Mucosa of rectum (tissue), 2 donors: ENCODE measurements at regions not wholly inside any gene's neighbourhood (a gene's known extent, or its start where the extent isn't known, plus 50 kb on each side); places are given as distances from the start of the nearest gene placed in this dataset.

Experiments used
- H3K27ac ChIP-seq, 2 donors: one replicate each; pipeline ENCODE4 v1.7.0; 2013; ENCODE audit warnings: inconsistent platforms in 2 of 2, low read depth in 2 of 2, low read length in 2 of 2
- H3K27me3 ChIP-seq, 2 donors: one replicate each; pipeline ENCODE4 v1.7.0; 2013; ENCODE audit warnings: low read length in 2 of 2; ENCODE audit not compliant: control insufficient read depth in 2 of 2, insufficient read depth in 2 of 2
- H3K36me3 ChIP-seq, 2 donors: one replicate each; pipeline ENCODE4 v1.7.0; 2013; ENCODE audit warnings: low read length in 2 of 2; ENCODE audit not compliant: control insufficient read depth in 2 of 2, insufficient read depth in 2 of 2
- H3K4me1 ChIP-seq, 2 donors: one replicate each; pipeline ENCODE4 v1.7.0; 2013; ENCODE audit warnings: low read length in 2 of 2, mild to moderate bottlenecking in 1 of 2; ENCODE audit not compliant: control insufficient read depth in 2 of 2, insufficient read depth in 2 of 2
- H3K4me3 ChIP-seq, 2 donors: one replicate each; pipeline ENCODE4 v1.7.0; 2013; ENCODE audit warnings: low read length in 2 of 2
- H3K9ac ChIP-seq, 2 donors: one replicate each; pipeline ENCODE4 v1.7.0; 2013; ENCODE audit warnings: low read length in 2 of 2, low read depth in 1 of 2, mild to moderate bottlenecking in 1 of 2
- H3K9me3 ChIP-seq, 2 donors: one replicate each; pipeline ENCODE4 v1.7.0; 2013; ENCODE audit warnings: low read length in 2 of 2; ENCODE audit not compliant: control insufficient read depth in 2 of 2
- donor health status: healthy.
- donor health status: Normal muscosa, but diverticular disease.

DNA sequence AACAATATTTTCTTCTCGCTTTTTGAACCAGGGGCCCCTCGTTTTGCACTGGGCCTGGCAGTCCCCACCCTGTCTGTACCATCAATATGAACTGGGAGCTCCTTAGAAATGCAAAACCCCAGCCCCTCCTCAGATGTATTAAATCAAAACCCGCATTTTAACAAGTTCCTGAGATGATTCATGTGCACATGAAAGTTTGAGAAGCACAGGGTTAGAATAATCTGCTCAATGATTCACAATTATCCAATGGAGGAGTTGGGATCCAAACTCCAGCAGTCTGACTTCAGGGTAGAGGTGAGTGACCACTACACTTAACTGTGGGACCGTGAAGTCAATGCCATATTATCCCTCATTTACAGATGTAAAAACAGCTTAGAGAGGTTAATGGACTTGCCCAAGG lies 256.4 kb downstream of the IGSF11 start:
- H3K9ac ChIP-seq = no peak overlapping the region
- H3K27ac ChIP-seq = no peak overlapping the region
- H3K9me3 ChIP-seq = no peaks in the 10 kb centered on the region

DNA sequence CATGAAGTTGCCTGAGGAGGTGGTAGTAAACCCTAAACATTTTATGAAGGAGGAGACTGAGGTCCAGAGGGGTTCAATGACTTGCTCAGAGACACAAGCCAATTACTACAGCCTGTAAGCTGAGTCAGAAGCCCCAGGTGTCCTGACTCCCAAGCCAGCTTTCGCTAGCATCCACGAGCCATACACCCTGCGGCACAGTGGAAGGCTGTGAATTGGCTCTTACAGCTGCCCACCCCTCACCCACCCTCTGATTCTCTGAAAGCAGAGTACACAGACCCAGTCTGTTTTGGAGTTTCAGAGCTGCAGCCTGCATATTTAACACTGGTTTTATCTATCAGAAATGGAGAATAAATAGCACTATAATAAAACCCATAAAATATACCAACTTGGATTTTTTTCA lies 253.4 kb downstream of the IGSF11 start:
- H3K9me3 ChIP-seq = no peaks in the 10 kb centered on the region

More for the DNA sequence above, 256.4 kb downstream of the IGSF11 start:
- H3K36me3 ChIP-seq = no peaks in the 10 kb centered on the region
- H3K4me1 ChIP-seq = no peaks in the 10 kb centered on the region
- H3K4me3 ChIP-seq = no peak overlapping the region
- H3K27me3 ChIP-seq = no peaks in the 10 kb centered on the region

DNA sequence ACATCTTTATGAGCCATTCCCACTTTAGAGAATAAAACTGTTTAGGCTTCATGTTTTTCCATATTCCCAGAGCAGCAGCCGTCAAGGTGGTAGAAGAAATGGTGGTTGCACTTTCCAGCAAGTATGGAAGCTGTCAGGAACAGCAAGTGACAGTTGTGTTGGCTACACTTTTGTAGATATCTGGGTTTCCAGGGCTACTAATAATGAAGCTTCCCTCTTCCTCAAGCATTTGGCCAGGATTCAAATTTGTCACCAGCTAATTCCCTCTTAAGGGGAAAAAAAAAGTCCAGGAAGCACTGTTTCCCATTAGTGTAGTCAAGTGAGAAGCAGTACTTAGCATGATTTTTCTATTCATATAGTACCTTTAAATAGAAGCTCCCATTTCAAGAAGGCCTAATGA lies 252.8 kb downstream of the IGSF11 start:
- Histone ChIP-seq H3K27me3 (no peaks in the 10 kb centered on the region), H3K4me3 (no peak overlapping the region), H3K4me1 (no peaks in the 10 kb centered on the region), H3K9me3 (no peaks in the 10 kb centered on the region), H3K36me3 (no peaks in the 10 kb centered on the region), H3K27ac (no peak overlapping the region), H3K9ac (no peak overlapping the region)

More for the DNA sequence above, 253.4 kb downstream of the IGSF11 start:
- Histone ChIP-seq H3K9ac (no peak overlapping the region), H3K27ac (no peak overlapping the region), H3K4me3 (no peak overlapping the region), H3K36me3 (no peaks in the 10 kb centered on the region), H3K4me1 (no peaks in the 10 kb centered on the region), H3K27me3 (no peaks in the 10 kb centered on the region)

DNA sequence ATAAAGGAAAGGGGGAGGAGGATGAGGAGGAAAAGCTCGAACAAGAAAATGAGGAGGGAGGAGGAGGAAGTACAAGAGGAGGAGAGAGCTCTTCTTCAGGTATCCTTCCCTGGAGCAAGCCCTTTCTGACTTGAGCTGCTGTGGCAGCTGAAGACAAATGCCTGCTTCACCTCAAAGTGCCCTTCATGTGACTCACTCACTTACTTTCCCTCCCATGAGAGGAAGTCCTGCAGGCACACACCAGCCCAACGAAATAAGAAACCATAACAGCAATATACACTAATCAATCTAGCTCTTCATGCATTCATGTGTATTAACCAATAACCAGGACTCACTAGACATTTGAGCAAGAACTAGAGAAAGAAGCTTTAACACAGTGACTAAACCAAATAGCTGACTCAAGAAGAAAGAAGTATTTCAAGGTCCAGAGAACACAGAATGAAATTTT lies 251.9 kb downstream of the IGSF11 start:
- Histone ChIP-seq H3K4me3 (no peak overlapping the region), H3K4me1 (no peaks in the 10 kb centered on the region), H3K9me3 (no peaks in the 10 kb centered on the region), H3K27me3 (no peaks in the 10 kb centered on the region), H3K27ac (no peak overlapping the region), H3K36me3 (no peaks in the 10 kb centered on the region), H3K9ac (no peak overlapping the region)

DNA sequence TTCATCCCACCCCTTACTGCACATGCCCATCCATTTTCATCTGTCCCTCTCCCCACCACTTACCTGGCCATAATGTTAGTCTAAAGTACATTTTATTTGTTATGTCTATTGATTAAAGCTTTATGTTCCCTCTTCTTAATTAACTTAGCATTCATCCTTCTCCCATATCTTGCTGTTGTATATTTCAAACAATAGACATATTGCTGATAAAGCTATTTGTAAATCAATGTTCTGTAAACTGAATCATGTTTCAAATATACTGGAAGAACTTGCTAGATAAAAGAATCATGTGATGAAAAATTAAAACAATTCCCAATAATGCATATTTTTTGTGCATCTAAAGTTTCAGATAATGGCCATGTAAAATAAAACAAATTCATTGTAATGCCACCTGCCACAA lies 249.2 kb downstream of the IGSF11 start:
- Histone ChIP-seq H3K27ac (no peak overlapping the region), H3K27me3 (no peaks in the 10 kb centered on the region), H3K9me3 (no peaks in the 10 kb centered on the region), H3K4me3 (no peak overlapping the region), H3K9ac (no peak overlapping the region), H3K4me1 (no peaks in the 10 kb centered on the region), H3K36me3 (no peaks in the 10 kb centered on the region)

DNA sequence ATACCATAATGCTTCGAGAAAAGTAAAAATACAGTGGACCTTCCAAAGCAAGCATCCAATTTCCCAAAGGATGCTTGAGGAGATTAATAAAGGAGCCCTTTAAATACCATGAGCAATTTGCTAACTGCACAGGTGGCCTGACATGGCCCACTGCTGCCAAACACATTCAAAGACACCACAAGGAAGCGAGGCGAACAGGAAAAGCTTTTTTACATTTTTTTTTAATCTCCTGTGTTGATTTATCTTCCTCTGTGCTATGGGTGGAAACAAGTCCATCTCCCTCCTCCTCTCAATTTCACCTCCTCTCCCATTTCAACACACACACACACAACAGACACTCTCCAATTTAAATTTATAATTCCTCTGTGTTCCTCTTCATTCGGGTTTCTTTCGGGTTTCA lies 243.4 kb downstream of the IGSF11 start:
- Histone ChIP-seq H3K36me3 (no peaks in the 10 kb centered on the region), H3K27me3 (no peaks in the 10 kb centered on the region), H3K9ac (no peak overlapping the region), H3K4me3 (no peak overlapping the region), H3K27ac (no peak overlapping the region), H3K4me1 (no peaks in the 10 kb centered on the region), H3K9me3 (no peaks in the 10 kb centered on the region)

DNA sequence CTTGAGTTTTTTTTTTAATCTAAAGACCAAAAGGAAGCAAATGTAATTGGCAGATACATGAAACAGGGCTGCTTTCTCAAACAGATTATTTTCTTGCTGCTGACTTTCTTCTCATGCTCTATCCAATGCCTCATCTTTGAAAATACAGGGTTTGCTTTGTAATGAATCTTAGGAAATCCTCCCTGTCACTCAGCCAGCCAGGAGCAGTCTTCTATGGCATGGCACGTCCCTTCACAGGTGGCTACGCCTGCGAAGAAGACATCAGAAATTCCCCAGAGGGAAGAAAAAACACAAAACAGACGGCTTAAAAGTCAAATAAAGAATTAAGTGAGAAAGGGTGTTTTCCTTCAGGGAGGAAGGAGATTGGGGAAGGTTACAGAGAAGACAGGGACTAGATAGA lies 242.5 kb downstream of the IGSF11 start:
- no peaks in the 10 kb centered on the region for H3K4me1 ChIP-seq
- H3K36me3 ChIP-seq = no peaks in the 10 kb centered on the region
- no peaks in the 10 kb centered on the region for H3K27me3 ChIP-seq
- H3K4me3 ChIP-seq = no peak overlapping the region
- H3K9me3 ChIP-seq = no peaks in the 10 kb centered on the region
- no peak overlapping the region for H3K9ac ChIP-seq
- H3K27ac ChIP-seq = no peak overlapping the region

DNA sequence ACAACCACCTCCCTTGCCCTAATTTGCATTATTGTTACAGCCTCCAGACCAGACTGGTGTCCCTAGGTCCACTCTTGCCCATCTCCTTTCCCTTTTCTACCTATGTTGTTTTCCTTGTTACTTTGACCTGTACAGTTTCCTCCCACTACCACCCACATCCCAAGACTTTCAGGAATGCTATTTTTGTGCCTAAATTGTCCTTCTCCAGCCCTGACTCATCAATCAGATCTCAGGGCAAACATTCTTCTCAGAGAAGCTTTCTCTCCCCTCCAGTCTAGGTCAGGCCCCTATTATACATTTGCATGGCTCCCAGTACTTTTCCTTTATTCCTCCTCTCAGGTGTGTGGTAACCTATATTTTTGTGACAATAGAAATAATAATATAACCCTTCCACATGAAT lies 241.5 kb downstream of the IGSF11 start:
- no peaks in the 10 kb centered on the region for H3K4me1 ChIP-seq
- H3K27ac ChIP-seq = no peak overlapping the region
- no peaks in the 10 kb centered on the region for H3K27me3 ChIP-seq

DNA sequence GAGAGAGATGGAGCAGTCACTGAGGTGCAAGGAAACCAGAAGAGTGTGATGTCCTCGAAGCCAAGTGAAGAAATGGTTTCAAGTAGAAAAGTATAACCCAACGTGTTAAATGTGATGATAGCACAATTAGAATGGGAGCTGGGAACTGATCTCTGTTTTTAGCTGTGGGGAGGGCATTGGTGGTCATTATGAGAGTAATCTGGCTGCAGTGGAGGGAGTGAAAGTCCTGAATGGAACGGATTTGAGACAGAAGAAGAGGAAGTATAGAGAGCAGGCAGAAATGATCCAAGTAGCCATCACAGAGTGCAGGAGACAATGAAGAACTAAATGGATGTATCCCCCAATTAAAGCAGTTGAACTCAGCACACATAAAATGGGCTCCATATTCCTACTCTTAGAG lies 235.3 kb downstream of the IGSF11 start:
- no peaks in the 10 kb centered on the region for H3K4me1 ChIP-seq
- no peak overlapping the region for H3K4me3 ChIP-seq
- no peaks in the 10 kb centered on the region for H3K9me3 ChIP-seq
- H3K36me3 ChIP-seq = no peaks in the 10 kb centered on the region
- no peaks in the 10 kb centered on the region for H3K27me3 ChIP-seq
- no peak overlapping the region for H3K27ac ChIP-seq
- H3K9ac ChIP-seq = no peak overlapping the region

More for the DNA sequence above, 241.5 kb downstream of the IGSF11 start:
- H3K36me3 ChIP-seq = no peaks in the 10 kb centered on the region
- no peak overlapping the region for H3K4me3 ChIP-seq
- no peaks in the 10 kb centered on the region for H3K9me3 ChIP-seq
- no peak overlapping the region for H3K9ac ChIP-seq

DNA sequence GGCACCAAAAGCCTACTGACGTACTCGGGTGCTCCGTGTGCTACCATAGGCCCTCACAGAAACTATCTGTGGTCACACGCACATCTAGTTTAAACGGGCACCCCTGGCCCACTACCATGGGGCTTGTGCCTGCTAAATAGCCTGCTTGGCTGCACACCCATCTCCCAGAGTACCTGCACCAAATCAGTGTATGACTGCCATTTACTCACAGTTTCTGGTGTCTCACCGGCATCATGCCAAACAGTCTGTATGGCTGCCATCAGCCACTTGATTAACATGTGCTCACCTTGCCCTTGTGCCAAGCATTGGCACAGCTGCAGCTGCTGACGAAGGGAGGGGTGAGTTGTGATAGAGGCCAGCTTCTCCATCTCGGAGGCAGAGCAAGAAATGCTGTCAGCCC lies 232.7 kb downstream of the IGSF11 start:
- no peak overlapping the region for H3K9ac ChIP-seq
- no peak overlapping the region for H3K27ac ChIP-seq
- no peaks in the 10 kb centered on the region for H3K9me3 ChIP-seq
- no peaks in the 10 kb centered on the region for H3K27me3 ChIP-seq
- H3K4me3 ChIP-seq = no peak overlapping the region
- no peaks in the 10 kb centered on the region for H3K36me3 ChIP-seq
- H3K4me1 ChIP-seq = no peaks in the 10 kb centered on the region
